ENCODE measurements at regions not wholly inside any gene's neighbourhood (a gene's known extent, or its start where the extent isn't known, plus 50 kb on each side); places are given as distances from the start of the nearest gene placed in this dataset.

GRCh38 chr2:234629596-234629995 is 132.7 kb upstream of the ARL4C start:
- H2BK20ac ChIP-seq (ENCODE audit: low read depth, low read length, poor library complexity, severe bottlenecking) = no peak overlapping the region
- no peak overlapping the region for H2BK5ac ChIP-seq (ENCODE audit: insufficient read length, low read length)
- H4K5ac ChIP-seq (ENCODE audit: insufficient read length, low read depth, low read length) = no peak overlapping the region
- no peak overlapping the region for H3K4me2 ChIP-seq (ENCODE audit: insufficient read depth, insufficient read length, low read length)
- no peak overlapping the region for H2AK5ac ChIP-seq (ENCODE audit: insufficient read length, low read length)
- H4K20me1 ChIP-seq (ENCODE audit: control insufficient read depth, insufficient read depth, insufficient read length) = no peaks in the 10 kb centered on the region
- Mint-ChIP-seq H3K27me3 (ENCODE audit: low read depth) (no peaks in the 10 kb centered on the region; the same call in 1 of the 2 replicates), H3K4me1 (peaks cover 57 to 58% of the 10 kb centered on the region in 2 experiments), H3K9me3 (peaks cover 0 to 7% of the 10 kb centered on the region in 2 experiments; a peak in 2 of 5 replicates), H3K27ac (no peak overlapping the region), H3K36me3 (ENCODE audit: insufficient read depth in 1 of 3, low read depth in 3 of 3) (peaks cover 0 to 5% (median 0%) of the 10 kb centered on the region in 3 experiments; a peak in 2 of 7 replicates), H3K4me3 (no peak overlapping the region)
- H2AFZ ChIP-seq (ENCODE audit: low read length) = no peak overlapping the region
- no peak for TF ChIP-seq CTCF (conservative IDR thresholded peaks at IDR 0.05)
- H3K27me3 ChIP-seq (ENCODE audit: insufficient read depth, low read length) = no peaks in the 10 kb centered on the region
- WGBS (ENCODE audit: extremely low coverage, insufficient read length, low lambda C conversion rate) = no CpG with 5 or more reads among the region's 3 CpGs
- no peak overlapping the region for H4K8ac ChIP-seq (replicated peaks; ENCODE audit: insufficient read length, low read depth, low read length)
- H3K4me1 ChIP-seq (ENCODE audit: insufficient read depth, low read length) = peaks cover 8% of the 10 kb centered on the region; the same call in 1 of the 2 replicates
- H3K23me2 ChIP-seq (ENCODE audit: insufficient read length, low read depth, low read length, poor library complexity, severe bottlenecking) = no peaks in the 10 kb centered on the region
- H2BK15ac ChIP-seq (ENCODE audit: low read depth, low read length) = no peak overlapping the region
- no peak for DNase-seq
- H3T11ph ChIP-seq (ENCODE audit: low read length) = no peak overlapping the region
- H3K4ac ChIP-seq (ENCODE audit: low read depth, low read length) = no peak overlapping the region
- no peak overlapping the region for H2BK120ac ChIP-seq (ENCODE audit: low read depth, low read length, poor library complexity, severe bottlenecking)
- no peak overlapping the region for H3K27ac ChIP-seq (ENCODE audit: insufficient read length, low read depth, low read length)
- H4K91ac ChIP-seq (ENCODE audit: insufficient read length, low read depth, low read length) = no peak overlapping the region
- H3K9me3 ChIP-seq (ENCODE audit: control insufficient read depth, low read depth, low read length) = no peaks in the 10 kb centered on the region
- no peak overlapping the region for H3K56ac ChIP-seq (ENCODE audit: insufficient read length, low read depth, low read length)
- no peaks in the 10 kb centered on the region for H3K79me2 ChIP-seq (ENCODE audit: insufficient read depth, low read length)
- H3K14ac ChIP-seq (ENCODE audit: insufficient read depth, low read length) = no peak overlapping the region
- no peak overlapping the region for H2BK12ac ChIP-seq (ENCODE audit: insufficient read length, low read depth, low read length)
- H3K9ac ChIP-seq (ENCODE audit: extremely low read depth, insufficient read length, low read length) = no peak overlapping the region
- no peak overlapping the region for H3K18ac ChIP-seq (ENCODE audit: insufficient read length, low read depth, low read length)
- H3K79me1 ChIP-seq (ENCODE audit: insufficient read depth, low read depth, low read length, poor library complexity, severe bottlenecking) = no peaks in the 10 kb centered on the region
- no peak overlapping the region for H3K23ac ChIP-seq (ENCODE audit: insufficient read length, low read depth, low read length)
